ENCODE measurements at regions not wholly inside any gene's neighbourhood (a gene's known extent, or its start where the extent isn't known, plus 50 kb on each side); places are given as distances from the start of the nearest gene placed in this dataset.
"Not testable (repeated sequence)": the region's sequence is repeated elsewhere in the genome, so short reads cannot be mapped to it uniquely, and the experiment has no call there.

DNA sequence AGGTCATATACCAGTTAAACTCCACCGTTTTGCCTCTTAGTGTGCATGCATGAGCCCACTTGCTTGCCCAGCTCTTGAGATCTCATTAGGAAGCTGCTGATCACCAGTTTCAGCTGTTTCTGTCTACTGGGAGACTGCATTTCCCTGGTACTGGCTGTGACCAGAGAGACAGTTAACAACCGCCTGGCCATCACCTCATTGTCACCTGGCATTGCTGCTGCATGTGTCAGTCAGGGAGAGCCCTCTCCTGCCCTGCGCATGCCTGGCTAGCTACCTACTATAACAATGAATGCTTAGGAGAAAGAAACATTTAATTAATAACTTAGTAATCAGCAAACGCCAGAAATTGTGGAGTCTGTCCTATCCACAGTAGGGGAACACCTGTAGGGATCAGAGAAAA lies 265.8 kb upstream of the CYRIA start:
- TF ChIP-seq, protein P1, sequence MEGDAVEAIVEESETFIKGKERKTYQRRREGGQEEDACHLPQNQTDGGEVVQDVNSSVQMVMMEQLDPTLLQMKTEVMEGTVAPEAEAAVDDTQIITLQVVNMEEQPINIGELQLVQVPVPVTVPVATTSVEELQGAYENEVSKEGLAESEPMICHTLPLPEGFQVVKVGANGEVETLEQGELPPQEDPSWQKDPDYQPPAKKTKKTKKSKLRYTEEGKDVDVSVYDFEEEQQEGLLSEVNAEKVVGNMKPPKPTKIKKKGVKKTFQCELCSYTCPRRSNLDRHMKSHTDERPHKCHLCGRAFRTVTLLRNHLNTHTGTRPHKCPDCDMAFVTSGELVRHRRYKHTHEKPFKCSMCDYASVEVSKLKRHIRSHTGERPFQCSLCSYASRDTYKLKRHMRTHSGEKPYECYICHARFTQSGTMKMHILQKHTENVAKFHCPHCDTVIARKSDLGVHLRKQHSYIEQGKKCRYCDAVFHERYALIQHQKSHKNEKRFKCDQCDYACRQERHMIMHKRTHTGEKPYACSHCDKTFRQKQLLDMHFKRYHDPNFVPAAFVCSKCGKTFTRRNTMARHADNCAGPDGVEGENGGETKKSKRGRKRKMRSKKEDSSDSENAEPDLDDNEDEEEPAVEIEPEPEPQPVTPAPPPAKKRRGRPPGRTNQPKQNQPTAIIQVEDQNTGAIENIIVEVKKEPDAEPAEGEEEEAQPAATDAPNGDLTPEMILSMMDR (IDR thresholded peaks at IDR 0.05; ENCODE audit: extremely low read depth, missing control alignments) = no peak
- no peak for DNase-seq (ENCODE audit: low spot score)

DNA sequence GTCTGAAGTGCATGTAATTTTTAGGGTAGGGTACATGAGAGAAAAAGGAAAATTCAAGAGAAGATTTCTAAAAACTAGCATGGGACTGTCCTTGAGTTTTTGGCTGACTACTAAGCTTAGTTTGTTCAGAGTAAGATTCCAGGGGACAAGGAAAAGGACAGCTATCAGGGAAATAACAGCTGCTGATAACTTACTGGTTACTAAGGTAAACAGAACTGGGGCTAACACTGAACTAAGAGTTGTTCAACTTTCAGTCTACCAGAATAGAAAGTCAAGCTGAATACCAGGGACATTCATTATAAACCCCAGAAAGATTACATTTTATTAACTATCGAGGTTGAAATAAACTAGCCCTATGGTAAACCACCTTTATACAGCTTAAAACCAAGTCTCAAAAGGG lies 261.8 kb upstream of the CYRIA start:
- TF ChIP-seq, protein P1 (IDR thresholded peaks at IDR 0.05; ENCODE audit: extremely low read depth, missing control alignments) = no peak
- no peak for DNase-seq (ENCODE audit: low spot score)

DNA sequence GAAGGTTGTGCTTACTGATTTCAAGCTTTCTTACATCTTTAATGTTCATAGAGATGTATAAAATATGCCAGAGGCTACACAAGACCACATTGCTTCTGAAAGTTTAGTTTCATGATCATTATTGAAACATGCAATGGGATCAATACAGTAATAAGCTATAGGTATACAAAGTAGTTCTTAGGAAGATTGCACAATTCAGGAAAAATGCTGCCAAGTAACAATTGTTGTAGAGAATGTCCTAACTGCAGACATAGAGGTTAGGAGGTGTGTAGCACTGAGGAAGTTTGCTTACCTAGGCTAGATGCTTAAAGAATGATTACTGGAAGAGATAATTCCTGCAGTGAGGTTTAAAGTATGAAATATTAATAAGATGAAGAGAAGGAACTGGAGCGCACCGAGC lies 259.5 kb upstream of the CYRIA start:
- TF ChIP-seq, protein P1 (IDR thresholded peaks at IDR 0.05; ENCODE audit: extremely low read depth, missing control alignments) = no peak
- no peak for DNase-seq (ENCODE audit: low spot score)

DNA sequence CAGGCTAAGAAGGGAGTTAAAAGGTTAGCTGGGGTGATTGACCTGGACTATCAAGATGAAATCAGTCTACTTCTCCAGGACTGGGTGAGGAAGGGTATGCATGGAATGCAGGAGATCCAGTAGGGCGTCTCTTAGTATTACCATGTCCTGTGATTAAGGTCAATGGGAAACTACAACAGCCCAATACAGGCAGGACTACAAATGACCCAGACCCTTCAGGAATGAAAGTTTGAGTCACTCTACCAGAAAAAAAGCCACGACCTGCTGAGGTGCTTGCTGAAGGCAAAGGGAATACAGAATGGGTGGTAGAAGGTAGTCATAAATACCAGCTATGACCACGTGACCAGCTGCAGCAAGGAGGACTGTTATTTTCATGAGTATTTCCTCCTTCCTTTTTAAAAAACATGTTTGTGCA lies 249.7 kb upstream of the CYRIA start:
- not testable (repeated sequence) for DNase-seq (ENCODE audit: low spot score)

DNA sequence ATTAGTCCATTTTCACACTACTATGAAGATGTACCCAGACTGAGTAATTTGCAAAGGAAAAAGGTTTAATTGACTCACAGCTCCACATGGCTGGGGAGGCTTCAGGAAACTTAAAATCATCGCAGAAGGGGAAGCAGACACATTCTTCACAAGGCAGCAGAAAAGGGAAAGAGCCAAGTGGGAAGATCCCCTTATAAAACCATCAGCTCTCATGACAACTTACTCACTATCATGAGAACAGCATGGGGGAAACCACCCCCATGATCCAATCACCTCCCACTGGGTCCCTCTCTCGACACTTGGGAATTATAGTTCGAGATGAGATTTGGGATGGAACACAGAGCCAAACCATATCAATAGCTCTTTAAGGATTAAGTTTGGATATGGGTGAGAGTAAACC lies 246.1 kb upstream of the CYRIA start:
- TF ChIP-seq, protein P1 (IDR thresholded peaks at IDR 0.05; ENCODE audit: extremely low read depth, missing control alignments) = no peak

DNA sequence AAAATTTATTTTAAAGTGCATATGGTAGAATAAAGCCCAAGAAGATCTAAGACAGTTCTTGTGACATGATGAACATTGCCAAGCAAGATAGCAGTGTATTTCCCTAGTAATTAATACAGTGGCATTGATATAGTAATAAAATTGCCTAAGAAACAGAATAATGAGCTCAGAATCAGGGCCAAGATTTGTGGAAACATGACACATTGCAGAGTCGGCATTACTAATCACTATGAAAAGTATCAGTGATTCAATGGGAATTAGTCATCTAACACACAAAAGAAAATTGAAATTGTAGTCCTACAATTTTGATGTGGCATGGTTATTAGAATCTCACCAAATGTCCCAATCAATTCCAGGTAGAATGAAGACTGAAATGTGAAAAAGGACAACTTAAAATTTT lies 243.0 kb upstream of the CYRIA start:
- TF ChIP-seq, protein P1 (IDR thresholded peaks at IDR 0.05; ENCODE audit: extremely low read depth, missing control alignments) = no peak
- DNase-seq (ENCODE audit: low spot score) = no peak

More for the DNA sequence above, 246.1 kb upstream of the CYRIA start:
- no peak for DNase-seq (ENCODE audit: low spot score)

DNA sequence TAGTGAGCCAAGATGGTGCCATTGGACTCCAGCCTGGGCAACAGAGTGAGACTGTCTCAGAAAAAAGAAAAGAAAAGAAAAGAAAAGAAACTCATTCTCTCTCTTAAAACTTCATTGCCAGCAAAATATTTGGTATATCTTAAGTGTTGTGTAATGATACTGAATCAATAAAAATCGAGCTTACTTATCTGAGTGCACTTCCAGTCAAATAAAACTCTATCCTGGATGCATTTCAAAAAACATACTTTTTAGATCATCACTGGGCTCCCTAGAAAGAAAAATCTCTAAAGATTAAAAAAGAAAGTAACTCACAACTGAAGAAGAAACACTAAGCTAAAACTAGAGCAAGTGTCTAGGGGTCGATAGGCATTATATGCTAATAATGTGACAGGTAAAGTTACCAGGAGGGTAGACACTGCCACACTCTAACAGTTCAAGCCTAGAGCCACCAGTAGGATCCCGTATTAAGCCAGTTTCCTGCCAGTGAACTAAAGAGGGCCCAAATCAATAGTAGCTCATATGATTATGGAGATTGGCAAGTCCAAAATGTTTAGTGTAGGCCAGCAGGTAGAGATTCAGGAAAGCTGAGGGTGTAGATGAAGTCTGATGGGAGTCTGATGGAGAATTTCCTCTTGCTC lies 242.1 kb upstream of the CYRIA start:
- no peak for DNase-seq (ENCODE audit: low spot score)
- TF ChIP-seq, protein P1 (IDR thresholded peaks at IDR 0.05; ENCODE audit: extremely low read depth, missing control alignments) = no peak

DNA sequence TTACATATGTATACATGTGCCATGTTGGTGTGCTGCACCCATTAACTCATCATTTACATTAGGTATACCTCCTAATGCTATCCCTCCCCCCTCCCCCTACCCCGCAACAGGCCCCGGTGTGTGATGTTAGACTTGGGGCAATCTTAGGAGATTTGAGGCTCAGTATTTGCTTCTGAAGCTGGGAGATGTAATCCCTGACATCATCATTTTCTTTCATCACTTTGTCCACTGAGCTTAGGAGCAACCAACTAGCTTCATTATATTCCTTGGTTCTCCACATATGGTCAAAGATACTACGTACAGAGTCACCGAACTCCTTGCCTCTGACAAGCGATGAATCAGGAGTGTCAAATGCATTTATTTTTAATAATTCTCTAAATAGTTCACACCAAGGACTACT lies 239.7 kb upstream of the CYRIA start:
- DNase-seq (ENCODE audit: low spot score) = not testable (repeated sequence)

Data from GM20000 (cell line).